Ishikawa (cell line): ENCODE measurements at regions not wholly inside any gene's neighbourhood (a gene's known extent, or its start where the extent isn't known, plus 50 kb on each side); places are given as distances from the start of the nearest gene placed in this dataset.

ENCODE experiments used
- CEBPB ChIP-seq: IDR thresholded peaks from 2 replicates; pipeline ENCODE4 v1.6.1; 2012
- CREB1 ChIP-seq: IDR thresholded peaks from 2 replicates; pipeline ENCODE4 v1.6.1; 2012; ENCODE audit warnings: low read depth
- EGR1 ChIP-seq: IDR thresholded peaks from 2 replicates; pipeline ENCODE4 v1.6.1; 2012
- EP300 ChIP-seq: IDR thresholded peaks from 2 replicates; pipeline ENCODE4 v1.6.1; 2012; ENCODE audit warnings: borderline replicate concordance
- FOXM1 ChIP-seq: IDR thresholded peaks from 2 replicates; pipeline ENCODE4 v1.6.1; 2012; ENCODE audit warnings: low read depth, borderline replicate concordance
- MAX ChIP-seq: IDR thresholded peaks from 2 replicates; pipeline ENCODE4 v1.6.1; 2012
- NFIC ChIP-seq: IDR thresholded peaks from 2 replicates; pipeline ENCODE4 v1.6.1; 2012
- RAD21 ChIP-seq: IDR thresholded peaks from 2 replicates; pipeline ENCODE4 v1.6.1; 2012; ENCODE audit warnings: low read depth
- REST ChIP-seq: IDR thresholded peaks from 2 replicates; pipeline ENCODE4 v1.6.1; 2012; ENCODE audit warnings: low read depth, mild to moderate bottlenecking
- TAF1 ChIP-seq: IDR thresholded peaks from 2 replicates; pipeline ENCODE4 v1.6.1; 2012; ENCODE audit warnings: low read depth, mild to moderate bottlenecking
- TCF12 ChIP-seq: IDR thresholded peaks from 2 replicates; pipeline ENCODE4 v1.6.1; 2012; ENCODE audit warnings: low read depth
- TEAD4 ChIP-seq: IDR thresholded peaks from 2 replicates; pipeline ENCODE4 v1.6.1; 2012
- USF1 ChIP-seq: IDR thresholded peaks from 2 replicates; pipeline ENCODE4 v1.6.1; 2012
- YY1 ChIP-seq: IDR thresholded peaks from 2 replicates; pipeline ENCODE4 v1.6.1; 2012; ENCODE audit warnings: low read depth
- ZBTB7A ChIP-seq: IDR thresholded peaks from 2 replicates; pipeline ENCODE4 v1.6.1; 2012; ENCODE audit warnings: low read depth

- TF ChIP-seq ZBTB7A = no peak
- no peak for TF ChIP-seq YY1
- TF ChIP-seq TCF12 = no peak
- TF ChIP-seq FOXM1 = no peak
- no peak for TF ChIP-seq NFIC
- TF ChIP-seq EP300 = no peak
- TF ChIP-seq CEBPB = no peak
These were observed 628.5 kb upstream of the KLHL29 start for GRCh38 chr2:22756276-22757043.

- TF ChIP-seq EGR1 (no peak), REST (no peak), YY1 (no peak), TAF1 (no peak), USF1 (no peak), EP300 (no peak), RAD21 (no peak), ZBTB7A (no peak), TCF12 (no peak)
These were observed 615.5 kb upstream of the KLHL29 start for GRCh38 chr2:22769497-22769896.

- TF ChIP-seq CEBPB (no peak), CREB1 (no peak), FOXM1 (no peak), MAX (no peak), EP300 (no peak), ZBTB7A (no peak), EGR1 (no peak), NFIC (no peak), USF1 (no peak), YY1 (no peak)
These were observed 600.4 kb upstream of the KLHL29 start for GRCh38 chr2:22784566-22784965.

- TF ChIP-seq NFIC = no peak
- TF ChIP-seq REST = no peak
These were observed 598.2 kb upstream of the KLHL29 start for GRCh38 chr2:22786817-22787216.

GRCh38 chr2:22787745-22788144 is 597.2 kb upstream of the KLHL29 start:
- TF ChIP-seq MAX (no peak), YY1 (no peak), EGR1 (no peak), FOXM1 (no peak), EP300 (no peak), CREB1 (no peak), TAF1 (no peak), NFIC (no peak), REST (no peak), RAD21 (no peak), USF1 (no peak), TCF12 (no peak), TEAD4 (no peak), CEBPB (no peak), ZBTB7A (no peak)
